Stimulated activated naive CD8-positive, alpha-beta T cell treated with anti-CD3 and anti-CD28 coated beads, Interleukin-15, amount 100 ng/mL, for 72 hours (primary cell): ENCODE measurements at regions not wholly inside any gene's neighbourhood (a gene's known extent, or its start where the extent isn't known, plus 50 kb on each side); places are given as distances from the start of the nearest gene placed in this dataset.

Experiments
- ATAC-seq: fragments of 150-1000 bp; cut with Tn5 transposase; 2 replicates; pipeline ENCODE4 v1.10.0; 2021; ENCODE audit warnings: mild to moderate bottlenecking, moderate library complexity
- DNase-seq, 2 donors: peaks; one replicate each; pipeline ENCODE4 v3.0.0; 2021 to 2022
- H3K27ac Mint-ChIP-seq, 2 donors: one replicate each; pipeline ENCODE4 v1.8.0; 2022; ENCODE audit warnings: mild to moderate bottlenecking in 2 of 2, mixed read lengths in 2 of 2, moderate library complexity in 2 of 2
- H3K27me3 Mint-ChIP-seq: one replicate; pipeline ENCODE4 v1.8.0; 2022; ENCODE audit warnings: mixed read lengths
- H3K4me1 Mint-ChIP-seq: one replicate; pipeline ENCODE4 v1.8.0; 2022; ENCODE audit warnings: mild to moderate bottlenecking, mixed read lengths
- H3K4me3 Mint-ChIP-seq, 2 donors: one replicate each; pipeline ENCODE4 v1.8.0; 2022; ENCODE audit warnings: mild to moderate bottlenecking in 2 of 2, mixed read lengths in 2 of 2, moderate library complexity in 1 of 2
- H3K9me3 Mint-ChIP-seq, 2 donors: one replicate each; pipeline ENCODE4 v1.8.0; 2022; ENCODE audit warnings: mixed read lengths in 2 of 2

DNA sequence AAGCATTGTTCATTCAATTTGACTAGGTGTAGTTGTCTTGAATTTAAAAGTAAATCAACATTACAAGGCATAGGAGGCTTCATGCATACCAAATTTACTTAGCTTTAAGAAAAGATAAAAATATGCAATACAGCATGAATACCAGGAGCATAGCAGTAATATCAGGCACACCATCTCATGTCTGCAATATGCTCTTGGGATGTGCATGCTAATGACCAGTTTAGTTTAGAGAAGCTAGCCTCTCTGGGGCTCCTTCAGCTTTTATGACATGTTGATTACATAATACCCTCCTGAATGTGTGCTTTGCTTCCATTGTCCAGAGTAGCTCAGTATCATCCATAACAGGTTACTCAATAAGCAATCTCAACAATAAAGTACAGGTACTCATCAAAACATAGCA is 497.2 kb downstream of the FLRT2 start:
- no peaks in the 10 kb centered on the region for H3K4me1 Mint-ChIP-seq
- peaks cover 0 to 8% of the 10 kb centered on the region in 2 donors for H3K9me3 Mint-ChIP-seq
- no peak overlapping the region for H3K4me3 Mint-ChIP-seq

GRCh38 chr14:86022031-86022629 is 492.2 kb downstream of the FLRT2 start:
- DNase-seq (no peak), ATAC-seq (no peak)
- Mint-ChIP-seq H3K27me3 (no peaks in the 10 kb centered on the region), H3K4me3 (no peak overlapping the region), H3K27ac (no peak overlapping the region), H3K9me3 (no peaks in the 10 kb centered on the region), H3K4me1 (no peaks in the 10 kb centered on the region)

More for the DNA sequence above, 497.2 kb downstream of the FLRT2 start:
- Mint-ChIP-seq H3K27ac (no peak overlapping the region), H3K27me3 (no peaks in the 10 kb centered on the region)
- DNase-seq (no peak), ATAC-seq (no peak)

DNA sequence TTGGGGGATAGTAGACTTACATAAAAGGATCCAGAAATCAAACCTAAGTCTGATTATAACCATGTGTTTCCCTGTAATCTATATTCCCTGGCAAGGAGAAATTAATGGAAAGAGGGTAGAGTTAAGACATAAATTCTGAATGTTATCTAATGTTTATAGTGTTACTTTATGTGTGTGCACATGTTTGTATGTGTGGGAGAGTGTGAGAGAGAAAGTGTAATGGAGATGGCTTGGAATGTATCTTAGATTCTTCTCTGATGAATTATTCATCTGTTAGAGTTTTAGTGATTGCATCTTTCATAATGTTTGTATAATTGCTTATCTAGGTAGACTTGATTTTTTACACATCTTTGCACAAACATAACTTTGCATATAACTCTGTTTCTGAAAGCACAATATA is 490.9 kb downstream of the FLRT2 start:
- H3K27ac Mint-ChIP-seq = no peak overlapping the region
- ATAC-seq = no peak
- DNase-seq = no peak
- no peaks in the 10 kb centered on the region for H3K27me3 Mint-ChIP-seq
- no peaks in the 10 kb centered on the region for H3K9me3 Mint-ChIP-seq
- H3K4me1 Mint-ChIP-seq = no peaks in the 10 kb centered on the region
- no peak overlapping the region for H3K4me3 Mint-ChIP-seq

GRCh38 chr14:86015941-86016340 is 486.0 kb downstream of the FLRT2 start:
- no peak overlapping the region for H3K4me3 Mint-ChIP-seq
- no peaks in the 10 kb centered on the region for H3K4me1 Mint-ChIP-seq
- H3K9me3 Mint-ChIP-seq = no peaks in the 10 kb centered on the region

DNA sequence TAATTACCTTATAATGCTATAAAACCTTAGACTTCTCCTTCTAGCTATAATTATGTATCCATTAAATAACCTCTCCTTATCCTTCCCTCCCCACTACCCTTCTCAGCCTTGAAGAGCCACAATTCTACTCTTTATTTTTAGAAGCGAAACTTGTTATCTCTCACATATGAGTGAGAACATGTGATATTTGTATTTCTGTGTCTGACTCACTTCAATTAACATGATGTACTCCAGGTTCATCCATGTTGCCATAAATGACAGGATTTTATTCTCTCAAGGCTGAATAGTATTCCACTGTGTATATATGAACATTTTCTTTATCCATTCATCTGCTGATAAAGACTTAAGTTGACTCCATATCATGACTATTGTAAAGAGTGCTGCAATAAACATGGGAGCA is 485.6 kb downstream of the FLRT2 start:
- no peaks in the 10 kb centered on the region for H3K4me1 Mint-ChIP-seq
- no peaks in the 10 kb centered on the region for H3K27me3 Mint-ChIP-seq
- DNase-seq (no peak), ATAC-seq (no peak)
- H3K4me3 Mint-ChIP-seq = no peak overlapping the region
- no peaks in the 10 kb centered on the region for H3K9me3 Mint-ChIP-seq
- H3K27ac Mint-ChIP-seq = no peak overlapping the region

More at GRCh38 chr14:86015941-86016340, 486.0 kb downstream of the FLRT2 start:
- Mint-ChIP-seq H3K27ac (no peak overlapping the region), H3K27me3 (no peaks in the 10 kb centered on the region)
- DNase-seq = no peak
- ATAC-seq = no peak

DNA sequence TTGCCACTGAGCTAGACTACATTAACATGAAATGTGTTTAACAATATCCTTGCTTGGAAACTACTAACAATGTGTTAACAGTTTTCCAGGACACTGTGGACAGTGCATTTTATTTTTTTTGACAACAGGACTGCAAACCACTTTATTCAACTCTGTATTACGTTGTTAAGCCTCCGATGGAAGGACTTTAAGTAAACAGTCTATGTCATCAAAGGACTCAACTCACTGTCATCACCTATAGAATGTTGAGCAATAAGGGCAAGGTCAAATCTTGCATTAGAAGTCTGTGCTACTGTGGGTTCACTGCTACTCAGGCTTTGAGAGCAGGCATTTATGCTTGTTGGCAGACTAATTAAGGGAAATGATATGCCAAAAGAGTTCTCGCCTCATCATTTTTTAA is 483.7 kb downstream of the FLRT2 start:
- no peaks in the 10 kb centered on the region for H3K9me3 Mint-ChIP-seq
- ATAC-seq (no peak), DNase-seq (no peak)
- no peak overlapping the region for H3K27ac Mint-ChIP-seq
- H3K27me3 Mint-ChIP-seq = no peaks in the 10 kb centered on the region
- no peaks in the 10 kb centered on the region for H3K4me1 Mint-ChIP-seq
- no peak overlapping the region for H3K4me3 Mint-ChIP-seq

GRCh38 chr14:86012461-86012860 is 482.5 kb downstream of the FLRT2 start:
- Mint-ChIP-seq H3K9me3 (no peaks in the 10 kb centered on the region), H3K4me3 (no peak overlapping the region)

GRCh38 chr14:86003998-86004397 is 474.1 kb downstream of the FLRT2 start:
- H3K9me3 Mint-ChIP-seq = no peaks in the 10 kb centered on the region
- ATAC-seq = no peak

More at GRCh38 chr14:86012461-86012860, 482.5 kb downstream of the FLRT2 start:
- ATAC-seq = no peak
- no peaks in the 10 kb centered on the region for H3K4me1 Mint-ChIP-seq
- DNase-seq = no peak
- H3K27ac Mint-ChIP-seq = no peak overlapping the region
- H3K27me3 Mint-ChIP-seq = no peaks in the 10 kb centered on the region

DNA sequence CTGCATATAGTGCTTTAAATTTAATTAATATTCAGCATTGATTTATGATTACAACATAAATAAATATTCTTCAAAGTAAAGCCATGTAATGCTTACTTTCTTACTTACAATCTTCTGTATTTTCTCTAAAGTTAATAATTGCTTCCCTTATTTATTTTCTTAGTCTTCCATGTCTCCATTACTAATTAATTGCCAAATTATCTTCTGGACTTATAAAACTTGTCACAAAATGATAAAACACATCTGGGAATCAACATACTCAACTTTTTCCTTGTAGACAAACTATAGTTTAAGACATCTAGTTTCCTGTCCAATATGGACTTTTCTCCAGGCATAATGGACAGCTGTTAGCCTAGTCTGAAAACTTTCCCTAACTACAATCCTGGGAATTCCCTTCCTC is 466.6 kb downstream of the FLRT2 start:
- H3K9me3 Mint-ChIP-seq = no peaks in the 10 kb centered on the region
- ATAC-seq (no peak), DNase-seq (no peak)
- no peak overlapping the region for H3K27ac Mint-ChIP-seq
- H3K27me3 Mint-ChIP-seq = no peaks in the 10 kb centered on the region
- no peak overlapping the region for H3K4me3 Mint-ChIP-seq
- no peaks in the 10 kb centered on the region for H3K4me1 Mint-ChIP-seq

More at GRCh38 chr14:86003998-86004397, 474.1 kb downstream of the FLRT2 start:
- no peak overlapping the region for H3K4me3 Mint-ChIP-seq
- H3K27me3 Mint-ChIP-seq = no peaks in the 10 kb centered on the region
- no peaks in the 10 kb centered on the region for H3K4me1 Mint-ChIP-seq
- H3K27ac Mint-ChIP-seq = no peak overlapping the region
- DNase-seq = no peak

DNA sequence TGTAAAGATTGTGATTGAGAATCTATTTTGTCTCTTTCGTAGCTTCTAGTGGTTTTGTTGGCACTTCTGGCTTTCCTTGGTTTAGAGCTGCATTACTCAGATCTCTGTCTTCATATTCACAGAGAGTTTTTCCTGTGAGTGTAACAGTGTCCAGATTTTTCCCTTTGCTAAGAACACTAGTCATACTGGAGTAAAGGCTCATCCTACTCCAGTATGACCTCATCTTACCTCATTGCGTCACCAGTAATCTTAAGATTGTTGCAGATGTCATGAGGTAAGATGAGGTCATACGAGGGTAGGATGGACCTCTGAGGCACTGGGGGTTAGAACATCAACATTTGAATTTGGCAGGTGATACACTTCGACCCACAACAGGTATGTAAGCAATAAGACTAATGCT is 461.2 kb downstream of the FLRT2 start:
- no peak overlapping the region for H3K4me3 Mint-ChIP-seq
- H3K4me1 Mint-ChIP-seq = no peaks in the 10 kb centered on the region
- H3K9me3 Mint-ChIP-seq = peaks cover 0 to 6% of the 10 kb centered on the region in 2 donors
- no peaks in the 10 kb centered on the region for H3K27me3 Mint-ChIP-seq
- ATAC-seq (no peak), DNase-seq (no peak)
- no peak overlapping the region for H3K27ac Mint-ChIP-seq

- DNase-seq (no peak), ATAC-seq (no peak)
- H3K9me3 Mint-ChIP-seq = peaks cover 0 to 8% of the 10 kb centered on the region in 2 donors
- no peaks in the 10 kb centered on the region for H3K27me3 Mint-ChIP-seq
- no peak overlapping the region for H3K4me3 Mint-ChIP-seq
- peak overlapping the region in 1 of 2 donors; percentile 54 for H3K27ac Mint-ChIP-seq
- no peaks in the 10 kb centered on the region for H3K4me1 Mint-ChIP-seq
Observed at GRCh38 chr14:85987907-85988306, 458.0 kb downstream of the FLRT2 start.

DNA sequence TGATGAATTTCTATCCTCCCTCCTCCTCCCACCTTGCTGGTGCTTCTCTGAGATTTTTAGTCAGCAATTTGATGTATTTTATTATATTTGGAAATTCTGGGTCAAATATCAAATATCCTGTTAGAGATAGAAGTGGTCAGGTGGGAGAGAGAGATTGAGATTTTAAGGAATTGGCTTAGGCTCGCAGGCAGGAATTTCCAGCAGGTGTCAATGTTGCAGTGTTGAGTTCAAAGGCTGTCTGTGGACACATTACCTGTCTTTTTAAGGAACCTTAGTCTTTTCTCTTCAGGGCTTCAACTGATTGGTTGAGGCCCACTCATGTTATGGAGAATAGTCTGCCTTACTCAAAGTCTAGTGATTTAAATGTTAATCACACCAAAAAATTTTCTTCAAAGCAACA is 457.3 kb downstream of the FLRT2 start:
- DNase-seq (no peak), ATAC-seq (no peak)
- Mint-ChIP-seq H3K4me1 (no peaks in the 10 kb centered on the region), H3K27me3 (no peaks in the 10 kb centered on the region), H3K9me3 (peaks cover 0 to 10% of the 10 kb centered on the region in 2 donors), H3K4me3 (no peak overlapping the region), H3K27ac (no peak overlapping the region)

DNA sequence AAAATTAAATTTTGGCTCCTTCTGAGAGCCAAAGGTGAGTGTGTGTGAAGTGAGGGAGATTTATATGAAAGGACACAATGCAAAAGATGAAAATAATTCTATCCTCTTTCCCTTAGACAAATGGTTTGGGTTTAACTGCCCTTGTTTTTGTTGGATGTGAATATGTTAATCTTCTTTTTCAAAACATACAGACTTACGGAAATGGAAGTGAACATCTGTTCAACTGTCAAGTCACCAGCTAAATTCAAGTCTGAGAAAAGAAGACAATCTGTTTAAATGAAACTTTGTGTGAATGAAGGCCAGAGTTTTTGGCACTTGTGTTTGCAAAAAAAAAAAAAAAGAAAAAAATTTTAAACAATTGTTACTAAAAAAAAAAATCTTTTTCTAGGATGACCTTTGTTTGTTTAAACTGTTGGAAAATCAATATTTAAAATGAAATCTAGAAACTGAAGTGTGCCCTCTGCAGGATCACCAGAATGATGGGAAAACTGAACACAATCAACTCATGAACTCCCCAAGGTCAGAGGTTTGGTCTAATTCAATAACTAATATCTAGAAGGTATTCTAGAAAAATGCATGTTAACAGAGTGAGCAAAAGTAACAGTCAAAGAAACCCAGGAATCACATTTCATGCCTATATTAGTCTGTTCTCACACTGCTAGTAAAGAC is 448.8 kb downstream of the FLRT2 start:
- ATAC-seq = no peak
- peaks cover 7 to 11% of the 10 kb centered on the region in 2 donors for H3K9me3 Mint-ChIP-seq
- no peaks in the 10 kb centered on the region for H3K4me1 Mint-ChIP-seq
- no peak overlapping the region for H3K27ac Mint-ChIP-seq
- no peak overlapping the region for H3K4me3 Mint-ChIP-seq
- DNase-seq = no peak
- H3K27me3 Mint-ChIP-seq = no peaks in the 10 kb centered on the region

- no peak overlapping the region for H3K27ac Mint-ChIP-seq
- ATAC-seq = no peak
- no peaks in the 10 kb centered on the region for H3K27me3 Mint-ChIP-seq
- H3K9me3 Mint-ChIP-seq = peaks cover 26 to 47% of the 10 kb centered on the region in 2 donors
- no peak for DNase-seq
- H3K4me1 Mint-ChIP-seq = no peaks in the 10 kb centered on the region
- H3K4me3 Mint-ChIP-seq = no peak overlapping the region
Observed at GRCh38 chr14:85974602-85975001, 444.7 kb downstream of the FLRT2 start.

DNA sequence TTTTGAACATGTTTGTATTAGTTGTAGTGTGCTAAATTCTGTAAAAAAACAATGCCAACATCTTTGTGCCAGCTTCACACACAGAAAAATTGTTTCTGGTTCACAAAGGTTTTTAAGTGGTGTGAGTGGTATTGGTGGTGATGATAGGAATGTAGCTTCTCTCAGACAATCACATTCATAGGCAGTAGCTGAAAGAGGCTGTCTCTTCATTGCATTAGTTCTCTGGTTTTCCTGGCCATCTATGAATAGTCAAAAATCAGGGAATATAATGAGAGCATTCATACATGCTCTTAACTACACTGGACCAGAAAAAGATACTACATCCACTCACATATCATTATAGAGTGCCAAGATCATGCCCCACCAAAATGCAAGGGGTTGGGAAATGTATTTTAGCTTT is 433.5 kb downstream of the FLRT2 start:
- Mint-ChIP-seq H3K27ac (no peak overlapping the region), H3K4me3 (no peak overlapping the region), H3K4me1 (peaks cover 6% of the 10 kb centered on the region), H3K27me3 (no peaks in the 10 kb centered on the region), H3K9me3 (peaks cover 0 to 5% of the 10 kb centered on the region in 2 donors)
- ATAC-seq (no peak), DNase-seq (no peak)

- Mint-ChIP-seq H3K27me3 (no peaks in the 10 kb centered on the region), H3K27ac (no peak overlapping the region), H3K4me1 (peaks cover 6% of the 10 kb centered on the region), H3K9me3 (peaks cover 0 to 5% of the 10 kb centered on the region in 2 donors), H3K4me3 (no peak overlapping the region)
- no peak for DNase-seq
- ATAC-seq = no peak
Observed at GRCh38 chr14:85960756-85961155, 430.8 kb downstream of the FLRT2 start.

GRCh38 chr14:85959063-85959462 is 429.1 kb downstream of the FLRT2 start:
- H3K27ac Mint-ChIP-seq = no peak overlapping the region
- no peak for ATAC-seq
- no peaks in the 10 kb centered on the region for H3K27me3 Mint-ChIP-seq

More at GRCh38 chr14:85959063-85959462, 429.1 kb downstream of the FLRT2 start:
- H3K9me3 Mint-ChIP-seq = peaks cover 0 to 5% of the 10 kb centered on the region in 2 donors
- no peak for DNase-seq
- peaks cover 6% of the 10 kb centered on the region for H3K4me1 Mint-ChIP-seq
- H3K4me3 Mint-ChIP-seq = no peak overlapping the region
